C4-2B (cell line): ENCODE measurements at regions not wholly inside any gene's neighbourhood (a gene's known extent, or its start where the extent isn't known, plus 50 kb on each side); places are given as distances from the start of the nearest gene placed in this dataset.

Experiments used
- CTCF ChIP-seq: fragments of 450-650 bp; conservative IDR thresholded peaks from 2 replicates; pipeline ENCODE4 v1.5.1; 2017; ENCODE audit warnings: mild to moderate bottlenecking
- ZFX ChIP-seq: fragments of 450-650 bp; IDR thresholded peaks from 2 replicates; pipeline ENCODE4 v1.6.1; 2017

GRCh38 chr17:70017112-70017511 is 57.9 kb upstream of the KCNJ16 start:
- TF ChIP-seq CTCF (no peak), ZFX (no peak)
